BLaER1 treated with 17β-estradiol and CSF1 and Interleukin-3, amounts not matched to agents 10 nM and 100 nM (cell line): ENCODE measurements at regions not wholly inside any gene's neighbourhood (a gene's known extent, or its start where the extent isn't known, plus 50 kb on each side); places are given as distances from the start of the nearest gene placed in this dataset.

Experiments used
- H3K27ac ChIP-seq, 11 experiments: shearing (Covaris generic); formaldehyde crosslinking; 2 replicates each; pipeline ENCODE4 v1.8.1; 2022
- H3K27me3 ChIP-seq, 11 experiments: shearing (Covaris generic); formaldehyde crosslinking; 2 replicates each; pipeline ENCODE4 v1.8.1; 2022
- H3K36me3 ChIP-seq, 11 experiments: shearing (Covaris generic); formaldehyde crosslinking; 2 replicates each; pipeline ENCODE4 v1.8.1; 2022
- H3K4me1 ChIP-seq, 10 experiments: shearing (Covaris generic); formaldehyde crosslinking; 2 replicates each; pipeline ENCODE4 v1.8.1; 2022
- H3K4me2 ChIP-seq, 11 experiments: shearing (Covaris generic); formaldehyde crosslinking; 2 replicates each; pipeline ENCODE4 v1.8.1; 2022
- H3K4me3 ChIP-seq, 10 experiments: shearing (Covaris generic); formaldehyde crosslinking; 2 replicates each; pipeline ENCODE4 v1.8.1; 2022
- H3K9ac ChIP-seq, 11 experiments: shearing (Covaris generic); formaldehyde crosslinking; 2 replicates each; pipeline ENCODE4 v1.8.1; 2022
- H3K9me3 ChIP-seq, 11 experiments: shearing (Covaris generic); formaldehyde crosslinking; replicated peaks in 1 of 11; 2 replicates each; pipeline ENCODE4 v1.8.1; 2022
- H4K20me1 ChIP-seq, 11 experiments: shearing (Covaris generic); formaldehyde crosslinking; 2 replicates each; pipeline ENCODE4 v1.8.1; 2022
- Cebpa-rat ChIP-seq, 11 experiments: shearing (Covaris generic); IDR thresholded peaks; 2 replicates each; pipeline ENCODE4 v1.8.1; 2022

- H3K4me1 ChIP-seq, result peaks cover 0 to 11% (median 6%) of the 10 kb centered on the region in 10 experiments; a peak in 8 of 20 replicates
- H3K4me3 ChIP-seq, result no peak overlapping the region
- H4K20me1 ChIP-seq, result no peaks in the 10 kb centered on the region; a peak in 1 of 22 replicates
- no peak for TF ChIP-seq Cebpa-rat (IDR thresholded peaks at IDR 0.05)
- no peak overlapping the region for H3K27ac ChIP-seq
- H3K27me3 ChIP-seq, result no peaks in the 10 kb centered on the region
- peak overlapping the region in 4 of 11 experiments; percentile 2 to 28 (median 20); a peak in 4 of 22 replicates for H3K4me2 ChIP-seq
- H3K9ac ChIP-seq, result no peak overlapping the region
- H3K36me3 ChIP-seq, result no peaks in the 10 kb centered on the region
- H3K9me3 ChIP-seq, result no peaks in the 10 kb centered on the region
Measured at GRCh38 chr12:5379749-5380496, 52.0 kb upstream of the NTF3 start.
